VCaP (cell line): ENCODE measurements at regions not wholly inside any gene's neighbourhood (a gene's known extent, or its start where the extent isn't known, plus 50 kb on each side); places are given as distances from the start of the nearest gene placed in this dataset.

Experiments used
- H3K27ac ChIP-seq: fragments of 450-650 bp; 2 replicates; pipeline ENCODE4 v1.5.1; 2017
- TF ChIP-seq, protein P1 (sequence below): fragments of 450-650 bp; conservative IDR thresholded peaks from 2 replicates; pipeline ENCODE4 v1.5.1; 2017; ENCODE audit warnings: mild to moderate bottlenecking, moderate library complexity

DNA sequence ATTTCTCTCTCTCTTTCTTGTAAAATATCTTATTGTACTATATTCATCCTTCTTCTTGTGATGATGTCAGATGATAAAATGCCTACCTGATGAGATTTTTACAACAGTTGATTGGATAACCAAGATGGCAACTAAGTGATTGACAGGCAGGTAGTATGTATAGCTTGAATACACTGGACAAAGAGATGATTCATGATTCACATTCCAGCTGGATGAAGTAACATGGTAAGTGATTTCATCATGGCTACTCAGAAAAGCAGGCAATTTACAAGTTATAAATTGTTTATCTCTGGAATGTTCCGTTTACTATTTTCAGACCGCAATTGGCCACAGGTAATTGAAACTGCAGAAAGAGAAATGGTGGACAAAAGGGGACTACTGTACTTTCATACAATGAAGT lies 1471.7 kb upstream of the C9orf72 start:
- TF ChIP-seq, protein P1, sequence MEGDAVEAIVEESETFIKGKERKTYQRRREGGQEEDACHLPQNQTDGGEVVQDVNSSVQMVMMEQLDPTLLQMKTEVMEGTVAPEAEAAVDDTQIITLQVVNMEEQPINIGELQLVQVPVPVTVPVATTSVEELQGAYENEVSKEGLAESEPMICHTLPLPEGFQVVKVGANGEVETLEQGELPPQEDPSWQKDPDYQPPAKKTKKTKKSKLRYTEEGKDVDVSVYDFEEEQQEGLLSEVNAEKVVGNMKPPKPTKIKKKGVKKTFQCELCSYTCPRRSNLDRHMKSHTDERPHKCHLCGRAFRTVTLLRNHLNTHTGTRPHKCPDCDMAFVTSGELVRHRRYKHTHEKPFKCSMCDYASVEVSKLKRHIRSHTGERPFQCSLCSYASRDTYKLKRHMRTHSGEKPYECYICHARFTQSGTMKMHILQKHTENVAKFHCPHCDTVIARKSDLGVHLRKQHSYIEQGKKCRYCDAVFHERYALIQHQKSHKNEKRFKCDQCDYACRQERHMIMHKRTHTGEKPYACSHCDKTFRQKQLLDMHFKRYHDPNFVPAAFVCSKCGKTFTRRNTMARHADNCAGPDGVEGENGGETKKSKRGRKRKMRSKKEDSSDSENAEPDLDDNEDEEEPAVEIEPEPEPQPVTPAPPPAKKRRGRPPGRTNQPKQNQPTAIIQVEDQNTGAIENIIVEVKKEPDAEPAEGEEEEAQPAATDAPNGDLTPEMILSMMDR = no peak
- H3K27ac ChIP-seq = no peak overlapping the region

GRCh38 chr9:29060041-29060440 lies 1486.8 kb upstream of the C9orf72 start:
- TF ChIP-seq, protein P1 = no peak
- H3K27ac ChIP-seq = no peak overlapping the region

DNA sequence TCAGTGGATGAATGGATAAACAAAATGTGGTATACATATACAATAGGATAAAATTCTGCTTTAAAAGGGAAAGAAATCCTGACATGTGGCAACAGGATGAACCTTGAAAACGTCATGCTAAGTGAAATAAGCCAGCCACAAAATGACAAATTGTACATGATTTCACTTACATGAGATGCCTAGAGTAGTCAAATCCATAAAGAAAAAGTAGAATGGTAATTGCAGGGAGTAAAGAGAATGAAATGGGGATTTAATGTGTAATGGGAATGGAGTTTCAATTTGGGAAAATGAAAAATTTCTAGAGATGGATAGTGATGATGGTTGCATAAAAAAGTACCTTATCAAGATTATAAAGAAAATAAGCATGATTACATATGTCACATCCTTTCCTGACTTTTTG lies 1489.2 kb upstream of the C9orf72 start:
- H3K27ac ChIP-seq = no peak overlapping the region
- TF ChIP-seq, protein P1 = no peak

- TF ChIP-seq, protein P1 = no peak
- H3K27ac ChIP-seq = no peak overlapping the region
Observed at GRCh38 chr9:29063031-29063430, 1489.8 kb upstream of the C9orf72 start.

GRCh38 chr9:29066141-29066640 lies 1492.9 kb upstream of the C9orf72 start:
- TF ChIP-seq, protein P1 = no peak
- no peak overlapping the region for H3K27ac ChIP-seq

DNA sequence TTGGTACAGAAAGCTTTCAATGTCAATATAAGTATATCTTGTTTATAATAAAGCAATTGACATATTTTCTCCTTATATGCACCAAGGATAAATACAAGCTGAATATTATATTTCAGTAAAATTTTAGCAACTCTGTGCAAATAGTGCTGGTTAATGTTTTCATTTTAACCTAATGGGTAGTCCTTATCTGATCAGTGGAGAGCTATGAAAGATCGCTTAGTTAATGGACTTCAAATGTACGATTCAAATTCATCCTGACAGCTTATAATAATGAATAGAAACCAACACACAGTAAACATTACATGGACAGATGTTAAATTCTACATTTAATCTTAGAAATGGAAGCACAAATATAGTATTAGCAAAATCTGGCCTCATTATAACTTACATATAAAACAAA lies 1495.2 kb upstream of the C9orf72 start:
- TF ChIP-seq, protein P1 = no peak

DNA sequence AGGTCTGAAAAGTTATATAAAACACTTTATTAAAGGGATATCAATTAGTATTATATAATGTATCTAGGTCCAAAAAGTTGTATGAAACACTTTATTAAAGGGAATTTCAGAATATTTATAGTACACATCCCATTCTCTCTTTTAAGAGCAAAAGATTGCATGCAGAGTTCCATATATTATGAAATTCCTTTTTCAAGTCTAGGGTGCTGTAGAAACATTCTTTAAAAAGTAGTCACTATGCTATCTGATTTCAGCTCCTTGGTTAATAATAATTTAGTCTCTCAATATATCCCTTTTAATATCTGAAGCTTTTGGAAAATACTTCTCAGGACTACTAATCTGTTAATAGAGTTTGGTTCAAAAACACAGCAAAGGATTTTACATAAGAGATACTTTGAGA lies 1496.1 kb upstream of the C9orf72 start:
- no peak overlapping the region for H3K27ac ChIP-seq
- TF ChIP-seq, protein P1 = no peak

More for the DNA sequence above, 1495.2 kb upstream of the C9orf72 start:
- no peak overlapping the region for H3K27ac ChIP-seq
